GM23338 (cell line): ENCODE measurements at regions not wholly inside any gene's neighbourhood (a gene's known extent, or its start where the extent isn't known, plus 50 kb on each side); places are given as distances from the start of the nearest gene placed in this dataset.

Experiments used
- CREB1 ChIP-seq: fragments of 250-450 bp; sonication (Bioruptor Pico); IDR thresholded peaks from 2 replicates; pipeline ENCODE4 v1.5.0; 2020; ENCODE audit warnings: low read depth, mild to moderate bottlenecking, moderate library complexity
- EZH2 ChIP-seq: fragments of 200-600 bp; sonication (generic); IDR thresholded peaks from one replicate; pipeline ENCODE4 v1.8.0; 2017; ENCODE audit warnings: antibody characterized with exemption, mild to moderate bottlenecking, low read depth; ENCODE audit not compliant: unreplicated experiment
- EZH2phosphoT487 ChIP-seq: fragments of 200-600 bp; sonication (generic); IDR thresholded peaks from one replicate; pipeline ENCODE4 v1.8.1; 2018; ENCODE audit warnings: antibody characterized with exemption; ENCODE audit not compliant: unreplicated experiment
- JUNB ChIP-seq: IDR thresholded peaks from one replicate; pipeline ENCODE4 v1.6.1; 2016; ENCODE audit warnings: antibody characterized with exemption; ENCODE audit not compliant: unreplicated experiment
- NANOG ChIP-seq: IDR thresholded peaks from 2 replicates; pipeline ENCODE4 v1.6.1; 2016; ENCODE audit warnings: antibody characterized with exemption, borderline replicate concordance
- POLR2AphosphoS5 ChIP-seq: IDR thresholded peaks from 2 replicates; pipeline ENCODE4 v1.6.1; 2016; ENCODE audit warnings: antibody characterized with exemption, low read depth
- STAT1 ChIP-seq: IDR thresholded peaks from one replicate; pipeline ENCODE4 v1.6.1; 2016; ENCODE audit warnings: antibody characterized with exemption; ENCODE audit not compliant: unreplicated experiment
- ZNF331 ChIP-seq: fragments of 250-450 bp; sonication (Bioruptor Pico); IDR thresholded peaks from 2 replicates; pipeline ENCODE4 v1.5.0; 2020; ENCODE audit warnings: low read depth, mild to moderate bottlenecking, moderate library complexity
- TF ChIP-seq, protein P1 (sequence below), 2 experiments: fragments of 200-600 bp in 1 of 2; sonication (generic) in 1 of 2; conservative IDR thresholded peaks; 2 replicates each; pipeline versions ENCODE4 v1.5.1 to v1.6.1; 2016 to 2017; ENCODE audit warnings: antibody characterized with exemption in 2 of 2, low read depth in 2 of 2, mild to moderate bottlenecking in 2 of 2, moderate library complexity in 1 of 2
- TF ChIP-seq, protein P2 (sequence below): IDR thresholded peaks from one replicate; pipeline ENCODE4 v1.6.1; 2018; ENCODE audit warnings: antibody characterized with exemption; ENCODE audit not compliant: unreplicated experiment
- TF ChIP-seq, protein P3 (sequence below): IDR thresholded peaks from 2 replicates; pipeline ENCODE4 v1.6.1; 2016; ENCODE audit warnings: antibody characterized with exemption
- TF ChIP-seq, protein P4 (sequence below): fragments of 250-450 bp; sonication (Bioruptor Pico); IDR thresholded peaks from 2 replicates; pipeline ENCODE4 v1.5.0; 2020; ENCODE audit warnings: mild to moderate bottlenecking, moderate library complexity

DNA sequence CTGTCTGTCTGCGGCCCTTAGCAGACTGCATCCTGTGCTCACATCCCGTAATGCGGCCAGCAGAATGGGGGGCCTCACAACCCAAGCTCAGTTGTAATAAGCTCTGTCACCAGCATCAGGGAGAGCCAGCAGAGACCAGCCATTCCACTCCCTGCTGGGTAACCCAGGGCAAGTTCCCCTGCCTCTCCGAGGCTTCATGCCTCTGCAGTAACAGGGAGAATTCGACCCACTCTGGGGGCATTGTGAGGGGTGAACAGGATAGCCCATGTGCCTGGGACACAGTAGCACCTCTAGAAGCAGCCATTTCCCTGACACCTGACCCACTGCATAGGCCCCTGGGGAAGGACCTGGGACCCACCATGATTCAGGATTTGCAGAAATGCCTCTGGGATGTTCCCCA lies 461.2 kb downstream of the MATN1 start:
- TF ChIP-seq, protein P1, sequence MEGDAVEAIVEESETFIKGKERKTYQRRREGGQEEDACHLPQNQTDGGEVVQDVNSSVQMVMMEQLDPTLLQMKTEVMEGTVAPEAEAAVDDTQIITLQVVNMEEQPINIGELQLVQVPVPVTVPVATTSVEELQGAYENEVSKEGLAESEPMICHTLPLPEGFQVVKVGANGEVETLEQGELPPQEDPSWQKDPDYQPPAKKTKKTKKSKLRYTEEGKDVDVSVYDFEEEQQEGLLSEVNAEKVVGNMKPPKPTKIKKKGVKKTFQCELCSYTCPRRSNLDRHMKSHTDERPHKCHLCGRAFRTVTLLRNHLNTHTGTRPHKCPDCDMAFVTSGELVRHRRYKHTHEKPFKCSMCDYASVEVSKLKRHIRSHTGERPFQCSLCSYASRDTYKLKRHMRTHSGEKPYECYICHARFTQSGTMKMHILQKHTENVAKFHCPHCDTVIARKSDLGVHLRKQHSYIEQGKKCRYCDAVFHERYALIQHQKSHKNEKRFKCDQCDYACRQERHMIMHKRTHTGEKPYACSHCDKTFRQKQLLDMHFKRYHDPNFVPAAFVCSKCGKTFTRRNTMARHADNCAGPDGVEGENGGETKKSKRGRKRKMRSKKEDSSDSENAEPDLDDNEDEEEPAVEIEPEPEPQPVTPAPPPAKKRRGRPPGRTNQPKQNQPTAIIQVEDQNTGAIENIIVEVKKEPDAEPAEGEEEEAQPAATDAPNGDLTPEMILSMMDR (conservative IDR thresholded peaks at IDR 0.05; ENCODE audit: low read depth in 2 of 2): no peak
- no peak for TF ChIP-seq EZH2
- no peak for TF ChIP-seq CREB1
- TF ChIP-seq, protein P2, sequence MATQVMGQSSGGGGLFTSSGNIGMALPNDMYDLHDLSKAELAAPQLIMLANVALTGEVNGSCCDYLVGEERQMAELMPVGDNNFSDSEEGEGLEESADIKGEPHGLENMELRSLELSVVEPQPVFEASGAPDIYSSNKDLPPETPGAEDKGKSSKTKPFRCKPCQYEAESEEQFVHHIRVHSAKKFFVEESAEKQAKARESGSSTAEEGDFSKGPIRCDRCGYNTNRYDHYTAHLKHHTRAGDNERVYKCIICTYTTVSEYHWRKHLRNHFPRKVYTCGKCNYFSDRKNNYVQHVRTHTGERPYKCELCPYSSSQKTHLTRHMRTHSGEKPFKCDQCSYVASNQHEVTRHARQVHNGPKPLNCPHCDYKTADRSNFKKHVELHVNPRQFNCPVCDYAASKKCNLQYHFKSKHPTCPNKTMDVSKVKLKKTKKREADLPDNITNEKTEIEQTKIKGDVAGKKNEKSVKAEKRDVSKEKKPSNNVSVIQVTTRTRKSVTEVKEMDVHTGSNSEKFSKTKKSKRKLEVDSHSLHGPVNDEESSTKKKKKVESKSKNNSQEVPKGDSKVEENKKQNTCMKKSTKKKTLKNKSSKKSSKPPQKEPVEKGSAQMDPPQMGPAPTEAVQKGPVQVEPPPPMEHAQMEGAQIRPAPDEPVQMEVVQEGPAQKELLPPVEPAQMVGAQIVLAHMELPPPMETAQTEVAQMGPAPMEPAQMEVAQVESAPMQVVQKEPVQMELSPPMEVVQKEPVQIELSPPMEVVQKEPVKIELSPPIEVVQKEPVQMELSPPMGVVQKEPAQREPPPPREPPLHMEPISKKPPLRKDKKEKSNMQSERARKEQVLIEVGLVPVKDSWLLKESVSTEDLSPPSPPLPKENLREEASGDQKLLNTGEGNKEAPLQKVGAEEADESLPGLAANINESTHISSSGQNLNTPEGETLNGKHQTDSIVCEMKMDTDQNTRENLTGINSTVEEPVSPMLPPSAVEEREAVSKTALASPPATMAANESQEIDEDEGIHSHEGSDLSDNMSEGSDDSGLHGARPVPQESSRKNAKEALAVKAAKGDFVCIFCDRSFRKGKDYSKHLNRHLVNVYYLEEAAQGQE: no peak
- no peak for TF ChIP-seq POLR2AphosphoS5
- no peak for TF ChIP-seq EZH2phosphoT487
- TF ChIP-seq, protein P3, sequence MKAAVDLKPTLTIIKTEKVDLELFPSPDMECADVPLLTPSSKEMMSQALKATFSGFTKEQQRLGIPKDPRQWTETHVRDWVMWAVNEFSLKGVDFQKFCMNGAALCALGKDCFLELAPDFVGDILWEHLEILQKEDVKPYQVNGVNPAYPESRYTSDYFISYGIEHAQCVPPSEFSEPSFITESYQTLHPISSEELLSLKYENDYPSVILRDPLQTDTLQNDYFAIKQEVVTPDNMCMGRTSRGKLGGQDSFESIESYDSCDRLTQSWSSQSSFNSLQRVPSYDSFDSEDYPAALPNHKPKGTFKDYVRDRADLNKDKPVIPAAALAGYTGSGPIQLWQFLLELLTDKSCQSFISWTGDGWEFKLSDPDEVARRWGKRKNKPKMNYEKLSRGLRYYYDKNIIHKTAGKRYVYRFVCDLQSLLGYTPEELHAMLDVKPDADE: no peak
- no peak for TF ChIP-seq JUNB
- TF ChIP-seq NANOG: no peak
- no peak for TF ChIP-seq ZNF331 (CRISPR knock-in tag)
- no peak for TF ChIP-seq STAT1
- TF ChIP-seq, protein P4, sequence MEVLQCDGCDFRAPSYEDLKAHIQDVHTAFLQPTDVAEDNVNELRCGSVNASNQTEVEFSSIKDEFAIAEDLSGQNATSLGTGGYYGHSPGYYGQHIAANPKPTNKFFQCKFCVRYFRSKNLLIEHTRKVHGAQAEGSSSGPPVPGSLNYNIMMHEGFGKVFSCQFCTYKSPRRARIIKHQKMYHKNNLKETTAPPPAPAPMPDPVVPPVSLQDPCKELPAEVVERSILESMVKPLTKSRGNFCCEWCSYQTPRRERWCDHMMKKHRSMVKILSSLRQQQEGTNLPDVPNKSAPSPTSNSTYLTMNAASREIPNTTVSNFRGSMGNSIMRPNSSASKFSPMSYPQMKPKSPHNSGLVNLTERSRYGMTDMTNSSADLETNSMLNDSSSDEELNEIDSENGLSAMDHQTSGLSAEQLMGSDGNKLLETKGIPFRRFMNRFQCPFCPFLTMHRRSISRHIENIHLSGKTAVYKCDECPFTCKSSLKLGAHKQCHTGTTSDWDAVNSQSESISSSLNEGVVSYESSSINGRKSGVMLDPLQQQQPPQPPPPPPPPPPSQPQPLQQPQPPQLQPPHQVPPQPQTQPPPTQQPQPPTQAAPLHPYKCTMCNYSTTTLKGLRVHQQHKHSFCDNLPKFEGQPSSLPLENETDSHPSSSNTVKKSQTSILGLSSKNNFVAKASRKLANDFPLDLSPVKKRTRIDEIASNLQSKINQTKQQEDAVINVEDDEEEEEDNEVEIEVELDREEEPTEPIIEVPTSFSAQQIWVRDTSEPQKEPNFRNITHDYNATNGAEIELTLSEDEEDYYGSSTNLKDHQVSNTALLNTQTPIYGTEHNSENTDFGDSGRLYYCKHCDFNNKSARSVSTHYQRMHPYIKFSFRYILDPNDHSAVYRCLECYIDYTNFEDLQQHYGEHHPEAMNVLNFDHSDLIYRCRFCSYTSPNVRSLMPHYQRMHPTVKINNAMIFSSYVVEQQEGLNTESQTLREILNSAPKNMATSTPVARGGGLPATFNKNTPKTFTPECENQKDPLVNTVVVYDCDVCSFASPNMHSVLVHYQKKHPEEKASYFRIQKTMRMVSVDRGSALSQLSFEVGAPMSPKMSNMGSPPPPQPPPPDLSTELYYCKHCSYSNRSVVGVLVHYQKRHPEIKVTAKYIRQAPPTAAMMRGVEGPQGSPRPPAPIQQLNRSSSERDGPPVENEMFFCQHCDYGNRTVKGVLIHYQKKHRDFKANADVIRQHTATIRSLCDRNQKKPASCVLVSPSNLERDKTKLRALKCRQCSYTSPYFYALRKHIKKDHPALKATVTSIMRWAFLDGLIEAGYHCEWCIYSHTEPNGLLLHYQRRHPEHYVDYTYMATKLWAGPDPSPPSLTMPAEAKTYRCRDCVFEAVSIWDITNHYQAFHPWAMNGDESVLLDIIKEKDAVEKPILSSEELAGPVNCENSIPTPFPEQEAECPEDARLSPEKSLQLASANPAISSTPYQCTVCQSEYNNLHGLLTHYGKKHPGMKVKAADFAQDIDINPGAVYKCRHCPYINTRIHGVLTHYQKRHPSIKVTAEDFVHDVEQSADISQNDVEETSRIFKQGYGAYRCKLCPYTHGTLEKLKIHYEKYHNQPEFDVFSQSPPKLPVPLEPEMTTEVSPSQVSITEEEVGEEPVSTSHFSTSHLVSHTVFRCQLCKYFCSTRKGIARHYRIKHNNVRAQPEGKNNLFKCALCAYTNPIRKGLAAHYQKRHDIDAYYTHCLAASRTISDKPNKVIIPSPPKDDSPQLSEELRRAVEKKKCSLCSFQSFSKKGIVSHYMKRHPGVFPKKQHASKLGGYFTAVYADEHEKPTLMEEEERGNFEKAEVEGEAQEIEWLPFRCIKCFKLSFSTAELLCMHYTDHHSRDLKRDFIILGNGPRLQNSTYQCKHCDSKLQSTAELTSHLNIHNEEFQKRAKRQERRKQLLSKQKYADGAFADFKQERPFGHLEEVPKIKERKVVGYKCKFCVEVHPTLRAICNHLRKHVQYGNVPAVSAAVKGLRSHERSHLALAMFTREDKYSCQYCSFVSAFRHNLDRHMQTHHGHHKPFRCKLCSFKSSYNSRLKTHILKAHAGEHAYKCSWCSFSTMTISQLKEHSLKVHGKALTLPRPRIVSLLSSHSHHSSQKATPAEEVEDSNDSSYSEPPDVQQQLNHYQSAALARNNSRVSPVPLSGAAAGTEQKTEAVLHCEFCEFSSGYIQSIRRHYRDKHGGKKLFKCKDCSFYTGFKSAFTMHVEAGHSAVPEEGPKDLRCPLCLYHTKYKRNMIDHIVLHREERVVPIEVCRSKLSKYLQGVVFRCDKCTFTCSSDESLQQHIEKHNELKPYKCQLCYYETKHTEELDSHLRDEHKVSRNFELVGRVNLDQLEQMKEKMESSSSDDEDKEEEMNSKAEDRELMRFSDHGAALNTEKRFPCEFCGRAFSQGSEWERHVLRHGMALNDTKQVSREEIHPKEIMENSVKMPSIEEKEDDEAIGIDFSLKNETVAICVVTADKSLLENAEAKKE (CRISPR knock-in tag): no peak
